ENCODE measurements at regions not wholly inside any gene's neighbourhood (a gene's known extent, or its start where the extent isn't known, plus 50 kb on each side); places are given as distances from the start of the nearest gene placed in this dataset.

GRCh38 chr15:62297933-62298332 lies 132.8 kb upstream of the C2CD4B start:
- H3K27ac Mint-ChIP-seq (ENCODE audit: unreplicated experiment), result no peak overlapping the region
- H3K4me3 Mint-ChIP-seq (ENCODE audit: low read depth, unreplicated experiment), result no peak overlapping the region
- H3K36me3 Mint-ChIP-seq (ENCODE audit: insufficient read depth, unreplicated experiment), result no peaks in the 10 kb centered on the region
- H3K27me3 Mint-ChIP-seq (ENCODE audit: unreplicated experiment), result no peaks in the 10 kb centered on the region
- H3K4me1 Mint-ChIP-seq (ENCODE audit: low read depth, unreplicated experiment), result peaks cover 6% of the 10 kb centered on the region
- TF ChIP-seq, protein P1, sequence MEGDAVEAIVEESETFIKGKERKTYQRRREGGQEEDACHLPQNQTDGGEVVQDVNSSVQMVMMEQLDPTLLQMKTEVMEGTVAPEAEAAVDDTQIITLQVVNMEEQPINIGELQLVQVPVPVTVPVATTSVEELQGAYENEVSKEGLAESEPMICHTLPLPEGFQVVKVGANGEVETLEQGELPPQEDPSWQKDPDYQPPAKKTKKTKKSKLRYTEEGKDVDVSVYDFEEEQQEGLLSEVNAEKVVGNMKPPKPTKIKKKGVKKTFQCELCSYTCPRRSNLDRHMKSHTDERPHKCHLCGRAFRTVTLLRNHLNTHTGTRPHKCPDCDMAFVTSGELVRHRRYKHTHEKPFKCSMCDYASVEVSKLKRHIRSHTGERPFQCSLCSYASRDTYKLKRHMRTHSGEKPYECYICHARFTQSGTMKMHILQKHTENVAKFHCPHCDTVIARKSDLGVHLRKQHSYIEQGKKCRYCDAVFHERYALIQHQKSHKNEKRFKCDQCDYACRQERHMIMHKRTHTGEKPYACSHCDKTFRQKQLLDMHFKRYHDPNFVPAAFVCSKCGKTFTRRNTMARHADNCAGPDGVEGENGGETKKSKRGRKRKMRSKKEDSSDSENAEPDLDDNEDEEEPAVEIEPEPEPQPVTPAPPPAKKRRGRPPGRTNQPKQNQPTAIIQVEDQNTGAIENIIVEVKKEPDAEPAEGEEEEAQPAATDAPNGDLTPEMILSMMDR (IDR thresholded peaks at IDR 0.05; ENCODE audit: unreplicated experiment), result no peak
- H3K9me3 Mint-ChIP-seq (ENCODE audit: low read depth, unreplicated experiment), result peaks cover 3% of the 10 kb centered on the region
- CTCF ChIA-PET, result no interaction called here
- BruUV-seq (replicated peaks), result no TSS peak
- DNase-seq, result no peak
- intact Hi-C loops (cut with micrococcal nuclease; ENCODE audit: unreplicated experiment), result no loop called here

DNA sequence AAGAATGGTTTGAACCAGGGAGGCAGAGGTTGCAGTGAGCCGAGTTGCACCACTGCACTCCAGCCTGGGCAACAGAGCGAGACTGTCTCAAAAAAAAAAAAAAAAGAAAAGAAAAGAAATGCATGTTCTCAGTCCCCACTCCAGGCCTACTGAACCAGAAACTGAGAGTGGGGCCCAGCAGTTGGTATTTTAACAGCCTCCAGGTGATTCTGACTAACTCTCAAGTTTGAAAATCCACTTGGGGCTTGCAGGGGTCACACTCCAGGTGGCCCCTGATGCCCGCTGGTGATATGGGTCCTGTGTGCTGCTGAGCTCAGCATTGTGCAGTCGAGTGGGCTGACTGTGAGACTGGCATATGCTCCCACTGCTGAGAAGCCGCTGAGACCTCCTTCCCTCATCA lies 133.7 kb upstream of the C2CD4B start:
- TF ChIP-seq, protein P1 (IDR thresholded peaks at IDR 0.05; ENCODE audit: unreplicated experiment), result no peak
- H3K36me3 Mint-ChIP-seq (ENCODE audit: insufficient read depth, unreplicated experiment), result no peaks in the 10 kb centered on the region
- BruUV-seq (replicated peaks), result no TSS peak
- no peaks in the 10 kb centered on the region for H3K27me3 Mint-ChIP-seq (ENCODE audit: unreplicated experiment)
- H3K27ac Mint-ChIP-seq (ENCODE audit: unreplicated experiment), result no peak overlapping the region
- no peak for DNase-seq
- intact Hi-C loops (cut with micrococcal nuclease; ENCODE audit: unreplicated experiment), result no loop called here
- peaks cover 6% of the 10 kb centered on the region for H3K4me1 Mint-ChIP-seq (ENCODE audit: low read depth, unreplicated experiment)
- H3K4me3 Mint-ChIP-seq (ENCODE audit: low read depth, unreplicated experiment), result no peak overlapping the region
- CTCF ChIA-PET, result interaction anchor here (0.7 kb wide), 1 partner anchor 138 kb away, joined by 4 read pairs; no protein-coding TSS in a partner anchor
- H3K9me3 Mint-ChIP-seq (ENCODE audit: low read depth, unreplicated experiment), result peaks cover 3% of the 10 kb centered on the region

- Mint-ChIP-seq H3K4me1 (ENCODE audit: low read depth, unreplicated experiment) (peaks cover 6% of the 10 kb centered on the region), H3K27ac (ENCODE audit: unreplicated experiment) (no peak overlapping the region), H3K4me3 (ENCODE audit: low read depth, unreplicated experiment) (no peak overlapping the region), H3K27me3 (ENCODE audit: unreplicated experiment) (no peaks in the 10 kb centered on the region), H3K36me3 (ENCODE audit: insufficient read depth, unreplicated experiment) (no peaks in the 10 kb centered on the region), H3K9me3 (ENCODE audit: low read depth, unreplicated experiment) (peaks cover 1% of the 10 kb centered on the region)
- BruUV-seq (replicated peaks), result no TSS peak
- intact Hi-C loops (cut with micrococcal nuclease; ENCODE audit: unreplicated experiment), result no loop called here
- no peak for DNase-seq
- TF ChIP-seq, protein P1 (IDR thresholded peaks at IDR 0.05; ENCODE audit: unreplicated experiment), result no peak
- CTCF ChIA-PET, result interaction anchor here (0.6 kb wide), 1 partner anchor 37 kb away, joined by 3 read pairs; no protein-coding TSS in a partner anchor
Measured at GRCh38 chr15:62299541-62299940, 134.5 kb upstream of the C2CD4B start.

DNA sequence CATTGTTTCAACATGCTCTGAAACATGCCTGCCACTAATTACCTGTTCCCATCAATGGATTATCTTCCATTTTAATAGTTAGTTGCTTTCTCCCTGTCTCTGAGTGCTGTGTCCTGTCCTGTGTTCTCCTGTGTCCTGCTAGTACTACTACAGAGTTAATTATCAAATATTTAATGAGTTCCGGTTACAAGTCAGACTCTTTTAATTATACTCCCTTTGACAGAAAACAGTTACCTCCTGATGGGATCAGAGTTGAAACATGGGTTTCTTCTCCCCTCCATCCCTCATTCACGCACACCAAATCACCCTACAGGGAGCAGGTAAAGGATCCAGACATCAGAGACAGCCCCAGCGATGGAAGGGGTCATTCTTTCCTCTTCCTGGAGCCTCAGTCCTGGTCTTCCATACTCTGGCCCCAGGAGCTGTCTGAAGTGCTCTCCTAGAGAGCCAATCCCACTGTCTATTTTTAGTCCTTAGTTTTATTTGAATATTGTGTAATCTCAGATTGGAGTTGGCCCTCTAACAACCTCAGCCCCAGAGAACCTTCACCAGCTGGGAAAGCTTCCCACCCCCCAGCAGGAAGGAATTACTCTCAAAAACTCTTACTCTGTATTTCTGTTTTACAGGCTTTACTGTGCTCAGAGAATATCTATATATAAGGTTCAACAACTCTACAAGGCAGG lies 137.0 kb upstream of the C2CD4B start:
- intact Hi-C loops (cut with micrococcal nuclease; ENCODE audit: unreplicated experiment), result no loop called here

More for the DNA sequence above, 137.0 kb upstream of the C2CD4B start:
- CTCF ChIA-PET, result no interaction called here
- Mint-ChIP-seq H3K36me3 (ENCODE audit: insufficient read depth, unreplicated experiment) (no peaks in the 10 kb centered on the region), H3K9me3 (ENCODE audit: low read depth, unreplicated experiment) (no peaks in the 10 kb centered on the region), H3K27ac (ENCODE audit: unreplicated experiment) (no peak overlapping the region), H3K4me1 (ENCODE audit: low read depth, unreplicated experiment) (peaks cover 12% of the 10 kb centered on the region), H3K4me3 (ENCODE audit: low read depth, unreplicated experiment) (no peak overlapping the region), H3K27me3 (ENCODE audit: unreplicated experiment) (no peaks in the 10 kb centered on the region)
- BruUV-seq (replicated peaks), result no TSS peak
- DNase-seq, result no peak
- TF ChIP-seq, protein P1 (IDR thresholded peaks at IDR 0.05; ENCODE audit: unreplicated experiment), result no peak

All from Calu3 (cell line).